Endodermal cell (in vitro differentiated cells): ENCODE measurements at regions not wholly inside any gene's neighbourhood (a gene's known extent, or its start where the extent isn't known, plus 50 kb on each side); places are given as distances from the start of the nearest gene placed in this dataset.

ENCODE experiments used
- DNase-seq: peaks from one replicate; pipeline ENCODE4 v3.0.0-alpha.2; 2017
- H3K27ac ChIP-seq: 2 replicates; pipeline ENCODE4 v1.5.1; 2013; ENCODE audit warnings: mild to moderate bottlenecking, low read depth, low read length, moderate library complexity
- H3K27me3 ChIP-seq: 2 replicates; pipeline ENCODE4 v1.6.1; 2013; ENCODE audit warnings: mild to moderate bottlenecking, low read length, moderate library complexity; ENCODE audit not compliant: insufficient read depth, control insufficient read depth, poor library complexity, severe bottlenecking
- H3K36me3 ChIP-seq: 2 replicates; pipeline ENCODE4 v1.7.0; 2013; ENCODE audit warnings: mild to moderate bottlenecking, low read length, moderate library complexity; ENCODE audit not compliant: control insufficient read depth, insufficient read depth
- H3K4me1 ChIP-seq: one replicate; pipeline ENCODE4 v1.7.0; 2013; ENCODE audit warnings: low read length; ENCODE audit not compliant: control insufficient read depth, insufficient read depth
- H3K4me3 ChIP-seq: 2 replicates; pipeline ENCODE4 v1.5.1; 2013; ENCODE audit warnings: mild to moderate bottlenecking, low read length, moderate library complexity
- H3K9ac ChIP-seq: 2 replicates; pipeline ENCODE4 v1.6.1; 2013; ENCODE audit warnings: mild to moderate bottlenecking, low read length, moderate library complexity; ENCODE audit not compliant: poor library complexity, severe bottlenecking; ENCODE audit errors: extremely low read depth
- H3K9me3 ChIP-seq: 2 replicates; pipeline ENCODE4 v1.6.1; 2013; ENCODE audit warnings: mild to moderate bottlenecking, low read length, moderate library complexity; ENCODE audit not compliant: control insufficient read depth
- H3K27ac Mint-ChIP-seq: 2 replicates; pipeline ENCODE4 v1.8.0; 2020; ENCODE audit warnings: mixed read lengths
- H3K27me3 Mint-ChIP-seq: 2 replicates; pipeline ENCODE4 v1.8.0; 2021; ENCODE audit warnings: mild to moderate bottlenecking, mixed read lengths; ENCODE audit not compliant: insufficient read depth
- H3K36me3 Mint-ChIP-seq: 2 replicates; pipeline ENCODE4 v1.8.0; 2020; ENCODE audit warnings: low read depth, mixed read lengths
- H3K4me1 Mint-ChIP-seq: 2 replicates; pipeline ENCODE4 v1.8.0; 2020; ENCODE audit warnings: mixed read lengths
- H3K4me3 Mint-ChIP-seq: 2 replicates; pipeline ENCODE4 v1.8.0; 2020; ENCODE audit warnings: mild to moderate bottlenecking, moderate library complexity, mixed read lengths
- H3K9me3 Mint-ChIP-seq: 2 replicates; pipeline ENCODE4 v1.8.0; 2020; ENCODE audit warnings: mild to moderate bottlenecking, mixed read lengths
- CTCF ChIP-seq: fragments of 200-600 bp; sonication (generic); conservative IDR thresholded peaks from 2 replicates; pipeline ENCODE4 v1.5.0; 2021; ENCODE audit warnings: antibody characterized with exemption, mild to moderate bottlenecking
- WGBS, 2 experiments: methylation state at CpG; one replicate each; pipeline versions ENCODE4 v1.1.5 to v1.1.7; 2013; ENCODE audit warnings: missing lambda C conversion rate in 2 of 2, mixed read lengths in 1 of 2; ENCODE audit not compliant: insufficient coverage in 1 of 2, insufficient read length in 1 of 2; 5-methylcytosine and 5-hydroxymethylcytosine counted together

GRCh38 chr3:102532901-102533300, 98.1 kb downstream of the ZPLD1 start:
- H3K9ac ChIP-seq, result no peak overlapping the region
- H3K36me3 Mint-ChIP-seq, result no peaks in the 10 kb centered on the region
- H3K9me3 ChIP-seq, result no peaks in the 10 kb centered on the region
- no peaks in the 10 kb centered on the region for H3K4me1 ChIP-seq
- no peak for TF ChIP-seq CTCF
- no peak for DNase-seq
- H3K27ac ChIP-seq, result no peak overlapping the region
- no peaks in the 10 kb centered on the region for H3K36me3 ChIP-seq
- no peak overlapping the region for H3K4me3 Mint-ChIP-seq
- H3K27ac Mint-ChIP-seq, result no peak overlapping the region
- WGBS, 2 experiments, result 96 to 100% methylated on average over 1 to 3 of the region's 3 CpGs
- H3K4me1 Mint-ChIP-seq, result peaks cover under 1% of the 10 kb centered on the region
- H3K27me3 Mint-ChIP-seq, result no peaks in the 10 kb centered on the region
- H3K4me3 ChIP-seq, result no peak overlapping the region
- no peaks in the 10 kb centered on the region for H3K9me3 Mint-ChIP-seq
- no peaks in the 10 kb centered on the region for H3K27me3 ChIP-seq

GRCh38 chr3:102533784-102534183, 99.0 kb downstream of the ZPLD1 start:
- Mint-ChIP-seq H3K4me1 (no peaks in the 10 kb centered on the region), H3K36me3 (no peaks in the 10 kb centered on the region), H3K27me3 (no peaks in the 10 kb centered on the region), H3K4me3 (no peak overlapping the region), H3K9me3 (no peaks in the 10 kb centered on the region), H3K27ac (no peak overlapping the region)
- Histone ChIP-seq H3K27me3 (no peaks in the 10 kb centered on the region), H3K27ac (no peak overlapping the region), H3K4me1 (no peaks in the 10 kb centered on the region), H3K9ac (no peak overlapping the region), H3K9me3 (no peaks in the 10 kb centered on the region), H3K4me3 (no peak overlapping the region), H3K36me3 (no peaks in the 10 kb centered on the region)
- 91 to 94% methylated on average over 2 to 4 of the region's 4 CpGs for WGBS, 2 experiments
- no peak for DNase-seq
- TF ChIP-seq CTCF, result no peak

- H3K9ac ChIP-seq, result no peak overlapping the region
- H3K36me3 ChIP-seq, result no peaks in the 10 kb centered on the region
- WGBS, 2 experiments, result 21 to 49% methylated on average over 3 to 7 of the region's 7 CpGs
- Mint-ChIP-seq H3K4me3 (no peak overlapping the region), H3K27ac (no peak overlapping the region), H3K36me3 (no peaks in the 10 kb centered on the region), H3K27me3 (no peaks in the 10 kb centered on the region), H3K9me3 (no peaks in the 10 kb centered on the region), H3K4me1 (no peaks in the 10 kb centered on the region)
- no peak overlapping the region for H3K27ac ChIP-seq
- peak; percentile 60 for TF ChIP-seq CTCF
- no peaks in the 10 kb centered on the region for H3K4me1 ChIP-seq
- H3K27me3 ChIP-seq, result no peaks in the 10 kb centered on the region
- H3K4me3 ChIP-seq, result no peak overlapping the region
- no peaks in the 10 kb centered on the region for H3K9me3 ChIP-seq
- DNase-seq, result no peak
Measured at GRCh38 chr3:102536456-102536855, 101.6 kb downstream of the ZPLD1 start.
